ENCODE measurements at regions not wholly inside any gene's neighbourhood (a gene's known extent, or its start where the extent isn't known, plus 50 kb on each side); places are given as distances from the start of the nearest gene placed in this dataset.
A peak's percentile ranks its signal among the peaks of the same experiment; 100 is the strongest.
"Not testable (repeated sequence)": the region's sequence is repeated elsewhere in the genome, so short reads cannot be mapped to it uniquely, and the experiment has no call there.

GRCh38 chr3:11735638-11736037 lies 91.9 kb upstream of the VGLL4 start:
- Histone ChIP-seq H3K9ac (ENCODE audit: low read length) (no peak overlapping the region), H4K20me1 (ENCODE audit: insufficient read depth, low read length) (no peaks in the 10 kb centered on the region), H3K9me3 (ENCODE audit: insufficient read depth, low read length) (no peaks in the 10 kb centered on the region), H3K36me3 (replicated peaks; ENCODE audit: low read depth, low read length) (no peaks in the 10 kb centered on the region), H3K4me1 (ENCODE audit: low read length) (0 out of 2 replicates have a peak, but pooled peaks cover 3% of the 10 kb centered on the region), H3K4me2 (ENCODE audit: low read length) (peak overlapping the region; percentile 10; the same call in 1 of the 2 replicates), H3K27ac (ENCODE audit: low read length) (no peak overlapping the region), H3K79me2 (ENCODE audit: low read length) (no peaks in the 10 kb centered on the region), H3K27me3 (ENCODE audit: low read depth, low read length) (0 out of 2 replicates have a peak, but pooled peaks cover 13% of the 10 kb centered on the region), H2AFZ (ENCODE audit: low read depth, low read length) (0 out of 2 replicates have a peak overlapping the region, but pooled peaks have one; percentile 15), H3K4me3 (ENCODE audit: low read length) (no peak overlapping the region)
- TF ChIP-seq CTCF (IDR thresholded peaks at IDR 0.05; ENCODE audit: low read depth, low read length) = peak; percentile 33
- TF ChIP-seq EZH2phosphoT487 (IDR thresholded peaks at IDR 0.05; ENCODE audit: low read depth) = no peak

- not testable (repeated sequence) for H3K4me2 ChIP-seq (ENCODE audit: low read length); H3K9me3 ChIP-seq (ENCODE audit: insufficient read depth, low read length); H4K20me1 ChIP-seq (ENCODE audit: insufficient read depth, low read length); H3K36me3 ChIP-seq (replicated peaks; ENCODE audit: low read depth, low read length); H3K9ac ChIP-seq (ENCODE audit: low read length); H3K79me2 ChIP-seq (ENCODE audit: low read length); H2AFZ ChIP-seq (ENCODE audit: low read depth, low read length); H3K4me3 ChIP-seq (ENCODE audit: low read length); H3K4me1 ChIP-seq (ENCODE audit: low read length); H3K27ac ChIP-seq (ENCODE audit: low read length)
- H3K27me3 ChIP-seq (ENCODE audit: low read depth, low read length) = 0 out of 2 replicates have a peak, but pooled peaks cover 13% of the 10 kb centered on the region
Measured at GRCh38 chr3:11735111-11735510, 91.4 kb upstream of the VGLL4 start.

GRCh38 chr3:11733914-11734313 lies 90.2 kb upstream of the VGLL4 start:
- H3K4me3 ChIP-seq (ENCODE audit: low read length) = no peak overlapping the region
- TF ChIP-seq CTCF (IDR thresholded peaks at IDR 0.05; ENCODE audit: low read depth, low read length) (no peak), EZH2phosphoT487 (IDR thresholded peaks at IDR 0.05; ENCODE audit: low read depth) (no peak)
- no peaks in the 10 kb centered on the region for H4K20me1 ChIP-seq (ENCODE audit: insufficient read depth, low read length)
- H3K79me2 ChIP-seq (ENCODE audit: low read length) = no peaks in the 10 kb centered on the region
- H3K36me3 ChIP-seq (replicated peaks; ENCODE audit: low read depth, low read length) = no peaks in the 10 kb centered on the region
- no peak overlapping the region for H3K9ac ChIP-seq (ENCODE audit: low read length)
- no peaks in the 10 kb centered on the region for H3K9me3 ChIP-seq (ENCODE audit: insufficient read depth, low read length)
- 0 out of 2 replicates have a peak, but pooled peaks cover 3% of the 10 kb centered on the region for H3K4me1 ChIP-seq (ENCODE audit: low read length)
- H3K4me2 ChIP-seq (ENCODE audit: low read length) = no peak overlapping the region
- H3K27ac ChIP-seq (ENCODE audit: low read length) = no peak overlapping the region
- H3K27me3 ChIP-seq (ENCODE audit: low read depth, low read length) = 0 out of 2 replicates have a peak, but pooled peaks cover 15% of the 10 kb centered on the region
- no peak overlapping the region for H2AFZ ChIP-seq (ENCODE audit: low read depth, low read length)

- Histone ChIP-seq H3K36me3 (replicated peaks; ENCODE audit: low read depth, low read length) (no peaks in the 10 kb centered on the region), H3K27ac (ENCODE audit: low read length) (no peak overlapping the region), H3K9ac (ENCODE audit: low read length) (no peak overlapping the region), H3K9me3 (ENCODE audit: insufficient read depth, low read length) (no peaks in the 10 kb centered on the region), H3K4me3 (ENCODE audit: low read length) (no peak overlapping the region), H3K4me1 (ENCODE audit: low read length) (peaks cover 6% of the 10 kb centered on the region; the same call in 1 of the 2 replicates), H2AFZ (ENCODE audit: low read depth, low read length) (no peak overlapping the region), H3K27me3 (ENCODE audit: low read depth, low read length) (peaks cover 16% of the 10 kb centered on the region; the same call in 1 of the 2 replicates), H3K4me2 (ENCODE audit: low read length) (no peak overlapping the region), H4K20me1 (ENCODE audit: insufficient read depth, low read length) (no peaks in the 10 kb centered on the region), H3K79me2 (ENCODE audit: low read length) (no peaks in the 10 kb centered on the region)
- TF ChIP-seq EZH2phosphoT487 (IDR thresholded peaks at IDR 0.05; ENCODE audit: low read depth) = no peak
- TF ChIP-seq CTCF (IDR thresholded peaks at IDR 0.05; ENCODE audit: low read depth, low read length) = no peak
Measured at GRCh38 chr3:11727207-11727606, 83.5 kb upstream of the VGLL4 start.

Measured in OCI-LY3 (cell line).